ENCODE measurements at regions not wholly inside any gene's neighbourhood (a gene's known extent, or its start where the extent isn't known, plus 50 kb on each side); places are given as distances from the start of the nearest gene placed in this dataset.
"Not testable (repeated sequence)": the region's sequence is repeated elsewhere in the genome, so short reads cannot be mapped to it uniquely, and the experiment has no call there.

GRCh38 chr5:135094339-135095051 is 60.5 kb upstream of the PITX1 start:
- DNase-seq (ENCODE audit: low spot score): no peak

GRCh38 chr5:135093483-135093882 is 59.5 kb upstream of the PITX1 start:
- not testable (repeated sequence) for DNase-seq (ENCODE audit: low spot score)

- DNase-seq (ENCODE audit: low spot score): no peak
These were observed 58.4 kb upstream of the PITX1 start for GRCh38 chr5:135092476-135092875.

- no peak for DNase-seq (ENCODE audit: low spot score)
These were observed 57.3 kb upstream of the PITX1 start for GRCh38 chr5:135091286-135091685.

- DNase-seq (ENCODE audit: low spot score): no peak
These were observed 55.9 kb upstream of the PITX1 start for GRCh38 chr5:135089912-135090311.

- no peak for DNase-seq (ENCODE audit: low spot score)
These were observed 54.9 kb upstream of the PITX1 start for GRCh38 chr5:135088911-135089310.

- no peak for DNase-seq (ENCODE audit: low spot score)
These were observed 53.9 kb upstream of the PITX1 start for GRCh38 chr5:135087950-135088349.

GRCh38 chr5:135085936-135086725 is 52.1 kb upstream of the PITX1 start:
- DNase-seq (ENCODE audit: low spot score): no peak

- DNase-seq (ENCODE audit: low spot score): no peak
These were observed 51.3 kb upstream of the PITX1 start for GRCh38 chr5:135085133-135085935.

Data from Ammon's horn (tissue), 1 donor.